ENCODE measurements at regions not wholly inside any gene's neighbourhood (a gene's known extent, or its start where the extent isn't known, plus 50 kb on each side); places are given as distances from the start of the nearest gene placed in this dataset.
A peak's percentile ranks its signal among the peaks of the same experiment; 100 is the strongest.
"Not testable (repeated sequence)": the region's sequence is repeated elsewhere in the genome, so short reads cannot be mapped to it uniquely, and the experiment has no call there.

GRCh38 chr4:56575820-56576429 lies 70.3 kb downstream of the ARL9 start:
- DNase-seq, result peak; percentile 21 to 35

GRCh38 chr4:56592417-56592816 lies 86.8 kb downstream of the ARL9 start:
- not testable (repeated sequence) for DNase-seq

Measured in inflammatory macrophage treated with lipopolysaccharide for 1 hour (primary cell).